Trophoblast cell (in vitro differentiated cells and primary cell): ENCODE measurements at regions not wholly inside any gene's neighbourhood (a gene's known extent, or its start where the extent isn't known, plus 50 kb on each side); places are given as distances from the start of the nearest gene placed in this dataset.

Source experiments
- DNase-seq, 2 donors: peaks; one replicate each; pipeline ENCODE4 v3.0.0-alpha.2; 2016
- H2AFZ ChIP-seq: 2 replicates; pipeline ENCODE4 v1.6.1; 2013; ENCODE audit warnings: low read length, moderate library complexity, mild to moderate bottlenecking; ENCODE audit not compliant: insufficient read depth, poor library complexity
- H2AK5ac ChIP-seq: 2 replicates; pipeline ENCODE4 v1.6.1; 2013; ENCODE audit warnings: mild to moderate bottlenecking, low read length
- H2BK120ac ChIP-seq: 2 replicates; pipeline ENCODE4 v1.6.1; 2013; ENCODE audit warnings: low read length, mild to moderate bottlenecking, moderate library complexity; ENCODE audit not compliant: insufficient read depth, poor library complexity
- H2BK12ac ChIP-seq: 2 replicates; pipeline ENCODE4 v1.6.1; 2013; ENCODE audit warnings: mild to moderate bottlenecking, low read length, moderate library complexity
- H2BK5ac ChIP-seq: 2 replicates; pipeline ENCODE4 v1.6.1; 2013; ENCODE audit warnings: low read length, low read depth, moderate library complexity, mild to moderate bottlenecking; ENCODE audit not compliant: poor library complexity
- H3K14ac ChIP-seq: 2 replicates; pipeline ENCODE4 v1.6.1; 2013; ENCODE audit warnings: mild to moderate bottlenecking, low read length
- H3K18ac ChIP-seq: 2 replicates; pipeline ENCODE4 v1.6.1; 2013; ENCODE audit warnings: mild to moderate bottlenecking, low read length
- H3K23ac ChIP-seq: 2 replicates; pipeline ENCODE4 v1.6.1; 2013; ENCODE audit warnings: low read length
- H3K27ac ChIP-seq: 2 replicates; pipeline ENCODE4 v1.5.1; 2013; ENCODE audit warnings: low read depth, mild to moderate bottlenecking, inconsistent platforms, low read length, moderate library complexity
- H3K27me3 ChIP-seq: 2 replicates; pipeline ENCODE4 v1.6.1; 2013; ENCODE audit warnings: inconsistent platforms, mild to moderate bottlenecking, low read length, moderate library complexity; ENCODE audit not compliant: insufficient read depth
- H3K36me3 ChIP-seq, 2 experiments: 1 replicate in 1 of 2; 2 replicates in 1 of 2; pipeline ENCODE4 v1.6.1; 2013; ENCODE audit warnings: low read length in 2 of 2, mild to moderate bottlenecking in 2 of 2, moderate library complexity in 1 of 2; ENCODE audit not compliant: insufficient read depth in 2 of 2, control insufficient read depth in 1 of 2
- H3K4ac ChIP-seq: 2 replicates; pipeline ENCODE4 v1.6.1; 2013; ENCODE audit warnings: low read depth, mild to moderate bottlenecking, low read length, moderate library complexity
- H3K4me1 ChIP-seq, 2 experiments: 1 replicate in 1 of 2; 2 replicates in 1 of 2; pipeline ENCODE4 v1.6.1; 2013; ENCODE audit warnings: low read length in 2 of 2, mild to moderate bottlenecking in 2 of 2, moderate library complexity in 1 of 2; ENCODE audit not compliant: insufficient read depth in 2 of 2, control insufficient read depth in 1 of 2
- H3K4me2 ChIP-seq: 2 replicates; pipeline ENCODE4 v1.6.1; 2013; ENCODE audit warnings: inconsistent platforms, mild to moderate bottlenecking, low read length, moderate library complexity
- H3K4me3 ChIP-seq: 2 replicates; pipeline ENCODE4 v1.5.1; 2013; ENCODE audit warnings: mild to moderate bottlenecking, low read depth, low read length, inconsistent platforms
- H3K79me1 ChIP-seq: one replicate; pipeline ENCODE4 v1.6.1; 2013; ENCODE audit warnings: low read length
- H3K79me2 ChIP-seq: 2 replicates; pipeline ENCODE4 v1.6.1; 2013; ENCODE audit warnings: low read length, mild to moderate bottlenecking; ENCODE audit not compliant: control insufficient read depth, insufficient read depth, poor library complexity
- H3K9ac ChIP-seq: 2 replicates; pipeline ENCODE4 v1.6.1; 2013; ENCODE audit warnings: mild to moderate bottlenecking, low read length
- H3K9me3 ChIP-seq: 2 replicates; pipeline ENCODE4 v1.6.1; 2013; ENCODE audit warnings: low read depth, mild to moderate bottlenecking, control low read depth, inconsistent platforms, low read length; ENCODE audit not compliant: insufficient read depth
- H4K12ac ChIP-seq: 2 replicates; pipeline ENCODE4 v1.6.1; 2013; ENCODE audit warnings: low read depth, mild to moderate bottlenecking, low read length, moderate library complexity
- H4K8ac ChIP-seq: 2 replicates; pipeline ENCODE4 v1.6.1; 2013; ENCODE audit warnings: low read depth, mild to moderate bottlenecking, low read length, moderate library complexity
- H4K91ac ChIP-seq: one replicate; pipeline ENCODE4 v1.6.1; 2013; ENCODE audit warnings: low read depth, mild to moderate bottlenecking, low read length, moderate library complexity
- whole genome bisulfite sequencing: extraction: QIAGEN DNeasy Blood & Tissue Kit; methylation state at CpG from one replicate; pipeline ENCODE4 v1.1.7; 2013; ENCODE audit warnings: missing lambda C conversion rate; ENCODE audit not compliant: insufficient read length, insufficient coverage; ENCODE audit errors: extremely low coverage; 5-methylcytosine and 5-hydroxymethylcytosine counted together

GRCh38 chr21:41602531-41602930, 94.6 kb upstream of the TMPRSS2 start:
- no peak overlapping the region for H3K18ac ChIP-seq
- H4K12ac ChIP-seq: no peak overlapping the region
- DNase-seq: no peak
- peaks cover 10% of the 10 kb centered on the region for H3K9me3 ChIP-seq
- H4K8ac ChIP-seq: no peak overlapping the region
- no peak overlapping the region for H3K9ac ChIP-seq
- H3K23ac ChIP-seq: no peak overlapping the region
- H3K27ac ChIP-seq: no peak overlapping the region
- no peak overlapping the region for H3K4me3 ChIP-seq
- no peaks in the 10 kb centered on the region for H3K27me3 ChIP-seq
- no peak overlapping the region for H2AK5ac ChIP-seq
- H3K79me1 ChIP-seq: no peaks in the 10 kb centered on the region
- H2BK120ac ChIP-seq: no peak overlapping the region
- H2AFZ ChIP-seq: no peak overlapping the region
- no peak overlapping the region for H2BK5ac ChIP-seq
- H3K4ac ChIP-seq: no peak overlapping the region
- H4K91ac ChIP-seq: no peak overlapping the region
- H2BK12ac ChIP-seq: no peak overlapping the region
- H3K14ac ChIP-seq: no peak overlapping the region
- no peak overlapping the region for H3K4me2 ChIP-seq
- H3K36me3 ChIP-seq: no peaks in the 10 kb centered on the region
- no peaks in the 10 kb centered on the region for H3K4me1 ChIP-seq
- H3K79me2 ChIP-seq: no peaks in the 10 kb centered on the region
- WGBS: no CpG with 5 or more reads among the region's 14 CpGs

GRCh38 chr21:41601573-41602368, 93.8 kb upstream of the TMPRSS2 start:
- H2BK5ac ChIP-seq: no peak overlapping the region
- H2AK5ac ChIP-seq: no peak overlapping the region
- no peak overlapping the region for H3K27ac ChIP-seq
- no peak overlapping the region for H2AFZ ChIP-seq
- peaks cover 12% of the 10 kb centered on the region for H3K9me3 ChIP-seq
- H3K9ac ChIP-seq: no peak overlapping the region
- H3K23ac ChIP-seq: no peak overlapping the region
- H4K8ac ChIP-seq: no peak overlapping the region
- no peak overlapping the region for H4K91ac ChIP-seq
- no peak overlapping the region for H2BK12ac ChIP-seq
- no peak overlapping the region for H4K12ac ChIP-seq
- H3K4me2 ChIP-seq: no peak overlapping the region
- H3K79me2 ChIP-seq: no peaks in the 10 kb centered on the region
- H2BK120ac ChIP-seq: no peak overlapping the region
- no peak overlapping the region for H3K4me3 ChIP-seq
- H3K14ac ChIP-seq: no peak overlapping the region
- DNase-seq: no peak
- H3K36me3 ChIP-seq: no peaks in the 10 kb centered on the region
- H3K18ac ChIP-seq: no peak overlapping the region
- H3K4me1 ChIP-seq: no peaks in the 10 kb centered on the region
- H3K79me1 ChIP-seq: no peaks in the 10 kb centered on the region
- WGBS: no CpG with 5 or more reads among the region's 11 CpGs
- H3K27me3 ChIP-seq: no peaks in the 10 kb centered on the region
- no peak overlapping the region for H3K4ac ChIP-seq

GRCh38 chr21:41600961-41601572, 93.1 kb upstream of the TMPRSS2 start:
- Histone ChIP-seq H3K79me2 (no peaks in the 10 kb centered on the region), H2AFZ (no peak overlapping the region), H4K8ac (no peak overlapping the region)

GRCh38 chr21:41600556-41600955, 92.6 kb upstream of the TMPRSS2 start:
- Histone ChIP-seq H3K36me3 (no peaks in the 10 kb centered on the region), H4K12ac (no peak overlapping the region)

More at GRCh38 chr21:41600961-41601572, 93.1 kb upstream of the TMPRSS2 start:
- H3K4me1 ChIP-seq: no peaks in the 10 kb centered on the region
- no peak overlapping the region for H3K9ac ChIP-seq
- no peaks in the 10 kb centered on the region for H3K36me3 ChIP-seq
- H3K23ac ChIP-seq: no peak overlapping the region
- DNase-seq: no peak
- H3K4ac ChIP-seq: no peak overlapping the region
- no peak overlapping the region for H2BK120ac ChIP-seq
- no CpG with 5 or more reads among the region's 10 CpGs for WGBS
- H2AK5ac ChIP-seq: no peak overlapping the region
- H3K14ac ChIP-seq: no peak overlapping the region
- H3K27me3 ChIP-seq: no peaks in the 10 kb centered on the region
- no peak overlapping the region for H4K12ac ChIP-seq
- no peak overlapping the region for H3K4me2 ChIP-seq
- peaks cover 11% of the 10 kb centered on the region for H3K9me3 ChIP-seq
- H2BK12ac ChIP-seq: no peak overlapping the region
- H3K79me1 ChIP-seq: no peaks in the 10 kb centered on the region
- no peak overlapping the region for H3K18ac ChIP-seq
- H2BK5ac ChIP-seq: no peak overlapping the region
- H4K91ac ChIP-seq: no peak overlapping the region
- H3K4me3 ChIP-seq: no peak overlapping the region
- H3K27ac ChIP-seq: no peak overlapping the region

More at GRCh38 chr21:41600556-41600955, 92.6 kb upstream of the TMPRSS2 start:
- no peak overlapping the region for H3K4me3 ChIP-seq
- H4K8ac ChIP-seq: no peak overlapping the region
- DNase-seq: no peak
- H3K27ac ChIP-seq: no peak overlapping the region
- no peak overlapping the region for H3K14ac ChIP-seq
- no peaks in the 10 kb centered on the region for H3K4me1 ChIP-seq
- H4K91ac ChIP-seq: no peak overlapping the region
- H3K79me2 ChIP-seq: no peaks in the 10 kb centered on the region
- no peak overlapping the region for H2BK5ac ChIP-seq
- no peak overlapping the region for H3K18ac ChIP-seq
- no peak overlapping the region for H3K4me2 ChIP-seq
- H3K27me3 ChIP-seq: no peaks in the 10 kb centered on the region
- no peaks in the 10 kb centered on the region for H3K79me1 ChIP-seq
- H3K4ac ChIP-seq: no peak overlapping the region
- H2BK12ac ChIP-seq: no peak overlapping the region
- no peak overlapping the region for H2AK5ac ChIP-seq
- H3K9me3 ChIP-seq: peaks cover 11% of the 10 kb centered on the region
- H3K23ac ChIP-seq: no peak overlapping the region
- H3K9ac ChIP-seq: no peak overlapping the region
- no peak overlapping the region for H2AFZ ChIP-seq
- WGBS: no CpG with 5 or more reads among the region's 9 CpGs
- H2BK120ac ChIP-seq: no peak overlapping the region
